HPDE6-E6E7 (cell line): ENCODE measurements at regions not wholly inside any gene's neighbourhood (a gene's known extent, or its start where the extent isn't known, plus 50 kb on each side); places are given as distances from the start of the nearest gene placed in this dataset.

Source experiments
- DNase-seq: peaks from one replicate; pipeline ENCODE4 v3.0.0; 2011; ENCODE audit warnings: missing footprints; ENCODE audit errors: extremely low spot score

GRCh38 chr2:2546046-2546445, 215.0 kb upstream of the MYT1L start:
- DNase-seq: no peak

GRCh38 chr2:2542966-2543611, 212.0 kb upstream of the MYT1L start:
- DNase-seq: no peak

- DNase-seq: no peak
Observed at GRCh38 chr2:2542316-2542715, 211.2 kb upstream of the MYT1L start.

GRCh38 chr2:2540406-2540805, 209.3 kb upstream of the MYT1L start:
- no peak for DNase-seq

GRCh38 chr2:2536416-2537056, 205.5 kb upstream of the MYT1L start:
- no peak for DNase-seq

GRCh38 chr2:2530334-2530733, 199.3 kb upstream of the MYT1L start:
- no peak for DNase-seq

- DNase-seq: no peak
Observed at GRCh38 chr2:2528846-2529245, 197.8 kb upstream of the MYT1L start.

GRCh38 chr2:2527148-2527547, 196.1 kb upstream of the MYT1L start:
- no peak for DNase-seq

- DNase-seq: no peak
Observed at GRCh38 chr2:2524348-2524941, 193.4 kb upstream of the MYT1L start.

GRCh38 chr2:2523461-2524347, 192.6 kb upstream of the MYT1L start:
- DNase-seq: no peak

GRCh38 chr2:2520401-2520811, 189.3 kb upstream of the MYT1L start:
- DNase-seq: no peak

- DNase-seq: no peak
Observed at GRCh38 chr2:2519381-2519780, 188.3 kb upstream of the MYT1L start.

GRCh38 chr2:2517399-2517798, 186.3 kb upstream of the MYT1L start:
- DNase-seq: no peak

GRCh38 chr2:2516386-2516785, 185.3 kb upstream of the MYT1L start:
- no peak for DNase-seq

GRCh38 chr2:2512931-2513330, 181.9 kb upstream of the MYT1L start:
- no peak for DNase-seq

GRCh38 chr2:2507417-2507997, 176.4 kb upstream of the MYT1L start:
- DNase-seq: no peak

- no peak for DNase-seq
Observed at GRCh38 chr2:2506536-2506935, 175.5 kb upstream of the MYT1L start.

- no peak for DNase-seq
Observed at GRCh38 chr2:2505604-2506003, 174.5 kb upstream of the MYT1L start.

GRCh38 chr2:2503864-2504418, 172.9 kb upstream of the MYT1L start:
- DNase-seq: no peak

GRCh38 chr2:2502201-2502549, 171.1 kb upstream of the MYT1L start:
- DNase-seq: no peak

- no peak for DNase-seq
Observed at GRCh38 chr2:2501454-2502200, 170.6 kb upstream of the MYT1L start.
